HG02623 (cell line): ENCODE measurements at regions not wholly inside any gene's neighbourhood (a gene's known extent, or its start where the extent isn't known, plus 50 kb on each side); places are given as distances from the start of the nearest gene placed in this dataset.

Experiments
- ATAC-seq: cut with Tn5 transposase; IDR thresholded peaks from one replicate; pipeline ENCODE4 v1.9.1; 2021; ENCODE audit warnings: moderate library complexity; ENCODE audit not compliant: unreplicated experiment

DNA sequence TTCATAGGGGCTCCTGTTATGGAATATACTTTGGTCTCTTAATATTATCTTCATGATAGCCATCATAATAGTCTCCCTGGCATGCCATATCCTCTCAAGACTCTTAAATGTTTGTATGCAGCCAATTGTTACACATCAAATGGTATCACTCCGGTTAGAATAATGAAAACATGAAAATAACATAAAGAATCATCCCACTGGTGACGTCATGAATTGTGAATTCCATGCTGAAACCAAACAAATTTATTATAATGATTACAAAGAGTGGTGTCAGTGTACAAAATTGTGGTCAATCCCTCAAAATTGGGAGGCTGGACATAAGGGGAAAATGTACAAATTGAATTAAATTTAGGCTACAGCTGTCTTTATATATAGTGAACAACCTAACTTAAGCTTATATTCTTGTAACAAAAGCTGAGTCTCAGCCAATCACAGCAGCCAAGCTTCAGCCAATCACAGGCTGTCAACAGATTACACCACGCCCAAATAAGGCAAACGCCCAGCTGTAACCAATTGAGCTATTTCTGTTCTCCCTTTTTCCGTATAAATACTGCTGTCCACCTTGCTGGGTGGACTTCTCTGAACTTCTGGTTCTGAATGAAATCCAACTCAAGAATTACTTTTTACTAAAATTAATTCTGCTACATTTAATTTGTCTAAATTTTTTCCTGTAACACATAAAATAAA is 156.1 kb downstream of the CHD9NB start:
- no peak for ATAC-seq

DNA sequence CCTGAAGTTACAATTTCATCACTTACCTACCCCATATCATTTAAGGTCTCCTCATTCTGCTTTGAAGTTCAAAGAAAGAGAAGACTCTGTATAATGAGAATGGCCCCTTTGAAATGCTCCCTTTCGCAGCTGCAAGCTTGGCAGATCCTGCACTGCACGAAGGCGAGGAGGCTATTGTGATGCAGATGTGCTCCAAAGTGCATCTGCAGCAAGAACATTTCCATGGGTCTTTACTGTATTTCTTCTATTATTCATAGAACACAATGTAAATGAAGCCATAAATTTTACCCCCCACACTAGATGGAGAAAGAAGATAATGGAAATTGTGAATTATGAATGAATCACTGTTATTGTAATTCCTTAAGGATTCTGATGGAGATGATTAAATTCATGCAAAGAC is 178.7 kb downstream of the CHD9NB start:
- ATAC-seq, result no peak

DNA sequence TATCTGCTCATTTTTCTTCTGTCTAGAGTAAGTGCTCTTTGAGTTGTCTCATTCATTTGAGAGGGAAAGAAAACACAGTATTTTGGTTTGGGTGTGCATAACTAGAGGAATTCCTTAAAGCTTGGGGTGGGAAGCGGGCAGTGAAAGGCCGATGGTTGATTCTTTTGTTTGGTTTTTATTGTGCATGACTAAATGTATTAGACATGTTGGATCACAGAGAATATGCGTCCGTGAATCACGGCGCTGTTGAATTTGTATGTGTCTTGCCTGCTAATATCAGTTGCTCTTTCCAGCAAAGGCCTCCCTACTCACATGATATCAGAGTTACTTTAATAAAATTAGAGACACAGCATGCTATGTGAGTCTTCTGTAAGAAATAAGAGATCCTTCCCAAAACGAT is 180.0 kb downstream of the CHD9NB start:
- no peak for ATAC-seq

DNA sequence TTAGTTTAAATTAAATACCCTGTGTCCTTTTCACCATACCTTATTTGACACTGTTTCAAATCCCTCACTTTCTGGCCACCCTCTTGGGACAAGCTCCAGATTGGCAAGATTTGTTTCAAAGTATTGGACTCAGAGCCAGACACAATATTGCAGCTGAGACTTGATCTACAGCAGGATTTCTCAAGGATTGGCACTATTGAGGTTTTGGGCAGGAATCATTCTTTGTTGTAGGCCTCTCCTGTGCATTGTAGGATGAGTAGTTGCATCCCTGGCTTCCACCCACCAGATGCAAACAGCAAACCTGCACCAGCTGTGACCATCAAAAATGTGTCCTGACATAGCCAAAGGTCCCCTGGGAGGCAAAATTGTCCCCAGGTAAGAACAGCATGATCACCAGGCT is 181.2 kb downstream of the CHD9NB start:
- no peak for ATAC-seq

DNA sequence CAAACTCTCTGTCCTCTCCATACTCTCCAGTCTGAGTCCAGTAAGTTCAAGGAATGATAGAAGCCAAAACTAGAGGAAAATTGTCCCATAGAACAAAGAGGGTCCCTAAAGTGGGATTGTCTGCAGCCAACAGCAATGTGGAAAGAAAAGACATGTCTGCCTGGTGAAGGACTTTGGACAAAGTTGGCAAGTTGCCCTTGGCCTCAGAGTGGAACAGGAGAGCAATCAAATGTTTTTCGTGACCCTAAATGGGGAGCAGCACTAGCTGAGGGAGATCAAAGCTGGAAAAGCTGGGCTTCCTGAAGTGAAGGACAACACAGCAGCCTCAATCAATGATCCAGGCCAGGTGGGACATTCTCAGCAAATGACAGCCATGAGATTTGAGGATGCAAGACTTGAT is 183.5 kb downstream of the CHD9NB start:
- ATAC-seq, result no peak

DNA sequence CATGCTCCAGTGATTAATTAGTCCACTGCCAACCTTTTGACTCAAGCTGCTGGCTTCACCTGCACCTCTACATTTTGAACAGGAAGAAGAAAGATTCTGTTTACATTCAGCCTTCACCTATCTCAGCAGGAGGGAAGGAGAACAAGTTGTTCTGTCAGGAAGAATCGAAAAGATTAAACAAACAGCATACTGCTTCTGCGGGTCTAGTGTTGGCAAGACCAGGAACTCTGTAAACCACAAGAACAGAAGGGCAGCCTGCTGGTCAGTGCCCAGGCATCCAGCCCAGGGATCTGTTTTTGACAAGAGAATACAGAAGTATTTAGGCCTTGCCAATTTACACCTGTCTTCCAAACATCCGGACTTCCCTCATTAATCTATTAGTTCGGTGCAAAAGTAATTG is 189.7 kb downstream of the CHD9NB start:
- no peak for ATAC-seq

DNA sequence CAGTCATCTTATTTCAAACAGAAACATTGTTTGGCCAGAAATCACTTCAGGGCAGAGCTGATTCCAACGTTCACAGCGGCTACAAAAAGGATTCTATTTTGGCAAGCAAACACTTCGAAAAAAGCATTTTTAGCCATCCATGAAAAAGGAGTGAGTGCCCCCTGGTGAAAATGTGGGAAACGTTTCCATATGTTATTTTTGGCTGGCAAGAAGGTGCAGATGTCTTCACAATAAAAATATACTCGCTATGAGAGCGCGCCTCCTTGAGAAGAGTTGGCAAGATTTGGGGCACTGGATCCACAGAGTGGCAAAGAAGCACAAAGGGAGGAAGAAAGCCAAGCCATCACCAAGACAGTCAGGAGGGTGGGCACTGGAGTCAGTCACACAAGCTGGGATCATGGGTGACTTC is 191.1 kb downstream of the CHD9NB start:
- ATAC-seq, result no peak

DNA sequence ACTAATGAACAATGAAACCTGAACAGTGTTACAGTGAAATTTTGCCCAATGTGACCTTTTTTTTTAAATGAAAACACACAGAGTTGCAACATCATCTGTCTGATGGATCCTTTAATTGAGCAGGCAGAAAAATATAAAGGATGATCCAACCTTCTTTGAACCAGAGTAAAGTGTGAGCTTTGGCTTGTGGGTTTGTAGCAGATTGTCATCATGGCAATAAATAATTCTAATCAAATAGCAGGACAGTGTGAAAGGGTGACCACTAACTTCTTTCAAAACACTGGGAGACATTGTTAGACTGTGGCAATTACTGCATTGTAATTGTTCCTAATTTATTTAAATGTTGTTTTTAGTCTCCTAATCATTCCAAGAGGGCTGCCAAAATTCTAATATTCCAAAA is 197.2 kb downstream of the CHD9NB start:
- ATAC-seq, result no peak

DNA sequence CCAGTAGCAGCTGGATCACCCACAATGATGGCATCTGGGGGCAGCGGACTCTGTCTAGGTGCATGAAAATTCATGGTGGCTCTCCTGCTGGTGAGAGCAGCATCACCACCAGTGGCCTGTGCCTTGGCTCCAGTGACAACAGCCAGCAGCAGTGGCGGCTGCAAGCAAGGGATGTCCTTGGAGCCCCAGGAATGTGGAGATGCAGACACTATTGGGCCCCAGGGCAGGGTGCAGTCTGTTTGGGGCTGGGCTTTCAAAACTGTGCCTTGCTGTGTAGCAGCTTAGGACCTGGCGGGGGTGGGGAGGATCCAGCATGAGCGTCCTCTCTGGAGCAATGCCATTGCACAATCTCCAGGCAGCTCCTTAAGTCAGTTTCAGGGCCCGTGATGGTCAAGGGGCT is 199.7 kb downstream of the CHD9NB start:
- no peak for ATAC-seq

DNA sequence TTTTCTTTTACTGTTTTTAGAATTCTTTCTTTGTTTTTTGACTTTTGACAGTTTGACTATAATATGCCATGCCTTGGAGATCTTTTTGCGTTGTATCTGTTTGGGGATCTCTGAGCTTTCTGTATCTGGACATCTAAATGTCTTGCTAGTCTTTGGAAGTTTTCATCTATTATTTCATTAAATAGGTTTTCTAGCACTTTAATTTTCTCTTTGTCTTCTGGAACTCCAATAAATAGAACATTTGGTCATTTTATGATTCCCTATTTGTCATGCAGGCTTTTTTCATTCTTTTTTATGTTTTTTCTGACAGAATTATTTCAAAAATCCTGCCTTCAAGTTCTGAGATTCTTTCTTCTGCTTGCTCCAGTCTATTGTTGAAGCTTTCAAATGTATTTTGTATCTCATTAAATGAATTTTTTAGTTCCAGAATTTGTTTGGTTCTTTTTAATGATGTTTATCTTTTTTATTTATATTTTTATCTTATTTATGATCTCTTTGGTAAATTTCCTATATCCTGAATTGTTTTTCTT is 201.4 kb downstream of the CHD9NB start:
- ATAC-seq, result no peak

DNA sequence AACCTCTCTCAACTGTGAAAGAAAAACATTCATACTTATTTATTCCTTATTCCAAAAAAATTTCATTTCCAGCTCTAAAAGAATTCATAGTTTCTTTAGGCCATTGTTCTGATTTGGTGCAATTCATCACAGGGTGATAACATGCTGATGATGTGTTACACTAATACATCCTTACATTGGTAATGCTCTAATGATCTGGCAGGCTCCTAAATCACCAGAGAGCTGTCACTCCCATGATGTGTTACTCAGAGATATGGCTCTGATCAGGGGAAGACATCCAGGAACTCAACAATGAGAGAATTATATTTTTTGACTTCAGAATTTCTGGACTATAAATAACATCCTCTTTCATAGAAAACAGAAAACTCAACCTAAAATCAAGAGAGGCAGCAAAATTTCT is 209.3 kb downstream of the CHD9NB start:
- no peak for ATAC-seq

DNA sequence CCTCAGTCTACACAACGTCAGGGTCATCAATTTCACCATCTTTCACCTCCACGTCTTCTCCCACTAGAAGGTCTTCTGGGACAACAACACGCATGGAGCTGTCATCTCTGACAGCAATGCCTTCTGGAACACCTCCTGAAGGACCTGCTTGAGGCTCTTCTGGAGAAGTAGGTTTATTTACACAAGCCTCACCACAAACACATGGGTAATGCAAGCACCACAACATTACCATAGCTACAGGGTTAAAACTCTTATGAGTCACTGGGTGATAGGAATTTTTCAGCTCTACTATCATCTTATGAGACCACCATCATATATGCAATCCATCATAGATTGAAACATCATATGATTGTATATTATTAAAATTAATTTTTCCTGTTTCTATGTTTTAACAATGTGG is 215.4 kb downstream of the CHD9NB start:
- no peak for ATAC-seq

DNA sequence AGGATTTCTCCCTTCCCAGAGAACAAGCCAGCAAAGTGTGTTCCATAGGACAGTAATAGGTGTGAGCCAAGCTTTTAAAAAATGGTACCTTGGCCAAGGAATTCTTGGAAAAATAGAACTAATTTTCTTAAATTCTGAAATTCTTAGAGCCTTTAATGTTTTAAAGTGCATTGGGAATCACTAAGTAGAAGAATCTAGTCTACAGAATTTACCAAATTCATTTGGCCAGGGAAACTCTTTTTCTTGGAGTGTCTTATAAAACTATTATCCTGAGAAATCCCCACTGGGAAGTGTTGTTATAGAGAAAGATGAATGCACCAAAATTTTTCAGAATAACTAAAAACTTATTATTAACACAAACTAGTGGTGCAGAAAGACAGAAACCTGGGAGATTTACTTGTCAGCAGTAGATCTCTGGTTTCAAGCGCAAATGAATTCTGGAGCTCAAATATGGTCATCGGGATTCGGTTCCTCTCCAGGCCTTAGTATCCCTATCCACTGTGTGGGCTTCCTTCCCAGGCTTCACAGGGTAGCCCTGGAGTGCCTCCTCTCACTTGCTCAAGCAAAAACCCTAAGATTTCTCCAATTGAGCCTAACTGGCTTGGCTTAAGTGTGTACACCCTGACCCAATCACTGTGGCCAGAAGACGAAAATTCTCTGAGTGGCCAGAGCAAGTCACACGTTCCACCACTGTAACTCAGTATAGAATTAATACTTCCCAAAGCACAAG is 217.8 kb downstream of the CHD9NB start:
- no peak for ATAC-seq

DNA sequence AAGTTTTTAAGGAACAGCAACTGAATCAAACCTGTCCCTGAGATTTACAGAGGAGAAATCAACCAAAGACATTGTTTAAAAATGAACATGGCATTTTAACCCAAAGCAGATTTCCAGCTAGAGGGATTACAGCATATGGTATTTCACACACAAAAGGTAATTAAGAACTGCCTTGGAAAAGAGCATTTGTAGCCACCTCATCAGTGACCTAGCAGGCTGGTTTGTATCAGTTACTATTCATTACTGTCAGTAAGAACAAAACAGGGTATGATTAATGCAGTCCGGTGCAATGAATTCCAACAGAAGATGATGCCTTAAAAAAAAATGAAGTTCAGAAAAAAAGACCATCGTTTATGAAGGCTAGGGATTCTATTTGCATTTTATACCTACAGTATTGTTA is 219.9 kb downstream of the CHD9NB start:
- ATAC-seq, result no peak

DNA sequence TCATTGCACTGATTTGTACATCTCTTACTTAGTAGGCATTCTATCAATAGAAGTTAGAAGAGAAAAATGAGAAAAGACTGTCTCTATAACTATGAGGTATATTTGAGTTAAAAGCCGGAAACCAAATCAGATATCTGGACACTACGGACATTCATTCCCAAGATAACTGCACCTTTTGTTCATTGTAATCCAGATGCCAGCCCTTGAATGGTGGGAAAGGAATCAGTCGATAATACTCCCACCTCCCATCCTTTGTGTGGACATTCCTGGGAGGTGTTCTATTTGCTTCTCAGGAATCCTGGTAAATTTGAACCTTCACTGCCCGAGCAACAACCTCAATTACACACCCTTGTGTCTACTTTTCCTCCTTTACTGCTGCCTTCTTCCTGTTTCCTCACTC is 225.2 kb downstream of the CHD9NB start:
- ATAC-seq, result no peak

DNA sequence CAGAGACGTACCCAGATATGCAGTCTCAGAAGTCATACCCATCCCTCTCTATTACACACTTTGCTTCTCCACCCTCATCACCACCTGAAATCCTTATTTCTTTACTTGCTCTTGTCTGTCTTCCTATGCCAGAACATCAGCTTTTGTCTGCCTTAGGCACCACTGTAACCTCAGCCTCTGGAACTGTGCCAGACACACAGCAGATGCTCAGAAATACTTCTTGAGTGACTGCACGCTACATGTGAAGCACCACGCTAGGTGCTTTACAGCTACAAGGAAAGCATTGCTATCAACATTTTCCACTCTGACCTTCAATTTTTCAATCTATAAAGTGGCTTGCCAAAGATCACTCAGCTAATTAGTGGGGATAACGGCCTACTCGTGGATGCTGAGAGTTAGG is 226.8 kb downstream of the CHD9NB start:
- ATAC-seq, result no peak

DNA sequence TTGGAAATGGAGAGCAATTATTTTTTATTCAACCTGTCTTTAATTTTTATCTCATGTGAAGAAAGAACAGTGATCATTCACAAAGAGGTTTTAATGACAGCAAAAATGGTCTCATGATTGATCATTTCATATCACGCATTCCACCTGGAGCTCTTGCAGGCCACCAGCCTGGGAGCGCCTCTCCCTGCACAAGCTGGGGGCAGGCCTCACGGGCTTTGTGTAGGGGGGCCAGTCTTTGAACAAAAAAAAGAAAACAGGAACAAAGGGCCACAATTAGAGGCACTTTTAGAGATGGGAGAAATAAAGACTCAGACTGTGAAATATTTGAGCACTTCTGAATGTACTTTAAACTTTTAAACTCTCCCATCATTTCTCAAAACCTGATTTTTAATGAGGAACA is 232.9 kb downstream of the CHD9NB start:
- no peak for ATAC-seq

DNA sequence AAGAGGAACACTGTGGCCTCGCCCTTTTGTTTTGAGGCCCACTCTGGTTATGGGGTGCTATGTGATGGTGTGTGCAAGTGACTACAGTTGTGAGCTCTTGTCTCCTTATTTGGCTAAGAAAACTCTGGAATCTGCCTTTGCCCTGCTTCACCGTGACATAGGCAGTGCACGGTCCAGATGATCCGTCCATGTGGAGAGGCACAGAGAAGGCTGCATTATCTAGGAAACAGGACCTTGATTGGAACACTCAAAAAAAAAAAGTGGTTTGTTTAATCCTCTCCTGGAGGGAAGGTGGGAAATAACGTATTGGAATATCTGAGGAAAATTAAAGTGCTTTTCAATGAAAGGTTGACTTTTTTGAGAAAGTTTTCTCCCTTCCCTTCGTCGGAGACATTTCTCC is 233.3 kb downstream of the CHD9NB start:
- ATAC-seq, result no peak

DNA sequence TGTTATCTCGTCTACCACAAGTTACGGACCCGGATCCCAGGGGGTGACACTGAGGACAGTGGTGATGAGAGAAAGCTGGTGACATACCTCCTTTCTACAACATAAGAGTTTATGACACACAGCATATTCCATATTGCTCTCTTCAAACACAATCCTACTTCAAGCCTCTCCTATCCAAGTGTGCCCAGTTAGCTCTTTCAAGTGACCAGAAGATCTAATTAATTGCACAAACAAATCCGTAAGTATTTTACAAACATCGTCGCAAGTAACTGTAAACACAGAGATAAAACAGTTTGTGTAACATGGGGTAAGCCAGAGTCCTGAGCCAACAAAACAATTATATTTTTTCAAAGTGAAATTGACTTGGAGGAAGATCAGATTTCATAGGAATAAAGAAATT is 235.0 kb downstream of the CHD9NB start:
- ATAC-seq, result no peak

DNA sequence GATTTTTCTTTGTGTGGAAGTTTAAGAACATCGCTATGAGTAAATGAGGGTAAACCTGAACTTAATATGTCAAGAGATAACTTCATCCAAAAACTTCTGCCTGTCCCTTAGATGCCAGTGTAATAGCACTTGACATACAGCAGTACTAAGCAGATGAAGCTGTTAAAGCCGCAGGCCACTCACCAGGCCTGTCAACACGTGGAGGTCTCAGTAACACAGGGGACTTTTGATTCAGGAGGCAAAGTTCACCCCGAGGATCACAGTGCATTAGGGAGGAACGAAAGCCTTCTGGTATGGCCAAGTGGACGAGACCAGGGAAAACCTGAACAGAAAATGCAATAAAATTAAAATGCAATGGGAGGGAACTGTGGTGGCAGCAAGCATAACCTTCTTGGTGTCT is 235.7 kb downstream of the CHD9NB start:
- ATAC-seq, result no peak

DNA sequence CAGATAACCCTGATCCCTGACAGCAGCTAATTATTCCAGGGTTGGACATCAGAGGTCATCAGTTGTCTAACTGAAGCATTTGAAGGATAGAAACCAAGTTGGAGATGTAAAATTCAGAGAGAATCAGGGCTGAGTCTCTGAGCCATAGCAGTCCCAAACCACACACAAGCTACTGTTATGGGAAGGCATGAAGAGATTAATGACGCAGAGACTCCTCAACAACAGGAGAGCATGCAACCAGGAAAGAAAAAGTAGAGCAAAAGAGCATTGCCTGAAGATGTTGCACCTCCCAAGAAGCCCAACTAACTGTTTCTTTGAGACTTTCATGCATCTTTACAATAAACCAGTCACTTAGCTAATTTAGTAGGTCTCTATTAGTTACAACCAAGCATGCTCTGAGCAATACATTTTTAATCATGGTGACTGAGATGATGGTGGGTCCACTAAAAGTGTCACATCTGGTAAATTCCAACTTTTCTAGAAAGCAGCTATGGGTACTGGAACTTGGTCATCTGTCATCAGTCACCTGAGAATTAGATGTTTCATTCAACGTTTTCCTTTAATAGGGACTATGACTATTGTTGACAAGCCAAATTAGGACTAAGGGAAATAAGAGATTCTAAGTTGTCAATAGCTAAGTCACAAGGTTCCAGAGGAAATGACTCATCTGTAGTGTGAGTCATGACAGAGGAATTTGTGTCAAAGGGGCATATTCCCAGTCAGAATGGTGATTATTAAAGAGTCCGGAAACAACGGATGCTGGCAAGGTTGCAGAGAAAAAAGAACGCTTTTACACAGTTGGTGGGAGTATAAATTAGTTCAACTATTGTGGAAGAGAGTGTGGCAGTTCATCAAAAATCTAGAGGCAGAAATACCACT is 239.8 kb downstream of the CHD9NB start:
- ATAC-seq, result no peak
